Liver (tissue), 8 donors: ENCODE measurements at regions not wholly inside any gene's neighbourhood (a gene's known extent, or its start where the extent isn't known, plus 50 kb on each side); places are given as distances from the start of the nearest gene placed in this dataset.

Source experiments
- DNase-seq: peaks from one replicate; pipeline ENCODE4 v3.0.0-alpha.2; 2017; ENCODE audit warnings: low spot score
- H3K27ac ChIP-seq, 2 donors: one replicate each; pipeline ENCODE4 v1.7.0; 2013; ENCODE audit warnings: inconsistent platforms in 2 of 2, low read length in 2 of 2, control low read depth in 1 of 2, low read depth in 1 of 2, mild to moderate bottlenecking in 1 of 2
- H3K27me3 ChIP-seq, 4 donors: one replicate each; pipeline versions ENCODE4 v1.6.1 to v1.7.0; 2013; ENCODE audit warnings: low read length in 3 of 4, inconsistent platforms in 1 of 4, mild to moderate bottlenecking in 1 of 4, moderate library complexity in 1 of 4; ENCODE audit not compliant: control insufficient read depth in 4 of 4, insufficient read depth in 4 of 4
- H3K36me3 ChIP-seq, 4 donors: one replicate each; pipeline versions ENCODE4 v1.6.1 to v1.7.0; 2013; ENCODE audit warnings: low read length in 3 of 4, mild to moderate bottlenecking in 3 of 4, low read depth in 1 of 4, moderate library complexity in 1 of 4; ENCODE audit not compliant: control insufficient read depth in 4 of 4, insufficient read depth in 3 of 4
- H3K4me1 ChIP-seq, 4 donors: one replicate each; pipeline versions ENCODE4 v1.6.1 to v1.7.0; 2013; ENCODE audit warnings: low read length in 3 of 4, mild to moderate bottlenecking in 3 of 4, moderate library complexity in 1 of 4; ENCODE audit not compliant: control insufficient read depth in 4 of 4, insufficient read depth in 4 of 4
- H3K4me3 ChIP-seq, 3 donors: one replicate each; pipeline versions ENCODE4 v1.6.1 to v1.7.0; 2013; ENCODE audit warnings: low read length in 3 of 3, control low read depth in 1 of 3, low read depth in 1 of 3, mild to moderate bottlenecking in 1 of 3
- H3K9ac ChIP-seq, 2 donors: one replicate each; pipeline ENCODE4 v1.7.0; 2013; ENCODE audit warnings: low read length in 2 of 2, mild to moderate bottlenecking in 2 of 2, moderate library complexity in 2 of 2, control low read depth in 1 of 2, low read depth in 1 of 2
- H3K9me3 ChIP-seq, 4 donors: one replicate each; pipeline versions ENCODE4 v1.6.1 to v1.7.0; 2013; ENCODE audit warnings: low read length in 3 of 4; ENCODE audit not compliant: control insufficient read depth in 4 of 4
- CTCF ChIP-seq: fragments of 150-350 bp; IDR thresholded peaks from 2 replicates; pipeline ENCODE4 v1.5.1; 2017; ENCODE audit warnings: improper control_type of control experiment, low read depth, low read length; ENCODE audit not compliant: missing input control
- EGR1 ChIP-seq, 2 donors: IDR thresholded peaks; 2 replicates each; pipeline ENCODE4 v1.6.1; 2016 to 2018; ENCODE audit warnings: antibody characterized with exemption in 2 of 2, low read depth in 2 of 2
- FOXA1 ChIP-seq: IDR thresholded peaks from 2 replicates; pipeline ENCODE4 v1.6.1; 2016; ENCODE audit warnings: antibody characterized with exemption
- FOXA2 ChIP-seq: IDR thresholded peaks from 2 replicates; pipeline ENCODE4 v1.6.1; 2016; ENCODE audit warnings: antibody characterized with exemption
- GABPA ChIP-seq, 2 donors: IDR thresholded peaks in 1 of 2; conservative IDR thresholded peaks in 1 of 2; 2 replicates each; pipeline ENCODE4 v1.6.1; 2016; ENCODE audit warnings: antibody characterized with exemption in 2 of 2, mild to moderate bottlenecking in 1 of 2, moderate library complexity in 1 of 2
- HNF4A ChIP-seq, 2 donors: conservative IDR thresholded peaks; 2 replicates each; pipeline ENCODE4 v1.6.1; 2016; ENCODE audit warnings: antibody characterized with exemption in 2 of 2, mild to moderate bottlenecking in 2 of 2
- HNF4G ChIP-seq: IDR thresholded peaks from 2 replicates; pipeline ENCODE4 v1.6.1; 2016; ENCODE audit warnings: antibody characterized with exemption
- JUND ChIP-seq, 2 donors: IDR thresholded peaks; 2 replicates each; pipeline ENCODE4 v1.6.1; 2016; ENCODE audit warnings: antibody characterized with exemption in 2 of 2
- NR2F2 ChIP-seq: IDR thresholded peaks from 2 replicates; pipeline ENCODE4 v1.6.1; 2016; ENCODE audit warnings: antibody characterized with exemption
- RXRA ChIP-seq, 2 donors: IDR thresholded peaks; 2 replicates each; pipeline ENCODE4 v1.6.1; 2017 to 2018; ENCODE audit warnings: antibody characterized with exemption in 2 of 2, mild to moderate bottlenecking in 1 of 2
- SP1 ChIP-seq: IDR thresholded peaks from 2 replicates; pipeline ENCODE4 v1.6.1; 2018; ENCODE audit warnings: antibody characterized with exemption, mild to moderate bottlenecking
- TAF1 ChIP-seq: conservative IDR thresholded peaks from 2 replicates; pipeline ENCODE4 v1.6.1; 2016; ENCODE audit warnings: antibody characterized with exemption, mild to moderate bottlenecking
- YY1 ChIP-seq: IDR thresholded peaks from 2 replicates; pipeline ENCODE4 v1.6.1; 2016; ENCODE audit warnings: antibody characterized with exemption, mild to moderate bottlenecking
- WGBS: extraction: QIAGEN DNeasy Blood & Tissue Kit; methylation state at CpG from one replicate; pipeline ENCODE4 v1.1.7; 2013; 5-methylcytosine and 5-hydroxymethylcytosine counted together
- TF ChIP-seq, protein P1 (sequence below): IDR thresholded peaks from 2 replicates; pipeline ENCODE4 v1.6.1; 2016; ENCODE audit warnings: antibody characterized with exemption
- TF ChIP-seq, protein P2 (sequence below): IDR thresholded peaks from 2 replicates; pipeline ENCODE4 v1.6.1; 2016; ENCODE audit warnings: antibody characterized with exemption, mild to moderate bottlenecking
- TF ChIP-seq, protein P3 (sequence below): IDR thresholded peaks from 2 replicates; pipeline ENCODE4 v1.6.1; 2016; ENCODE audit warnings: antibody characterized with exemption
- donor health status: healthy.
- donor health status: healthy.
- donor health status: healthy.
- donor health status: healthy.
- donor health status: healthy.

DNA sequence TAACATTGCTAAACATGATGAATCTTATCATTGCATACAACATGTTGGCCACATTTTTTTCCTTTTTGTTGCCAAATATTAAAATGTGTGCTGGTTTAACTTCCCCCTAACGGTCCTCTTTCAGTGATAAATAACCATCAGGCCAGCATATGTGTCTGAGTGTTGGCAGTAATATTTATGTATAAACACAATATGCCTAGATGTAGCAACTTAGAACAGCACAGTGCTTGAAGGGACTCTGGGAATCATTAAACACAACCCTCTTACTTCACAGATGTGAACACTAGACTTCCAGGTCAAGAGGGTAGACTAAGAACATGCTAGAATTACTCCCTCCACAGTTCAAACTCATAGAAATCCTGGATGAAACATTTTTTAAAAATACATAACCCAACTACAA is 581.8 kb downstream of the PLPP3 start:
- no peak overlapping the region for H3K9ac ChIP-seq
- no peaks in the 10 kb centered on the region for H3K9me3 ChIP-seq
- 59% methylated on average over 1 of the region's 1 CpG for WGBS
- H3K27me3 ChIP-seq: no peaks in the 10 kb centered on the region
- no peaks in the 10 kb centered on the region for H3K4me1 ChIP-seq
- H3K36me3 ChIP-seq: no peaks in the 10 kb centered on the region
- H3K4me3 ChIP-seq: no peak overlapping the region
- DNase-seq: no peak
- TF ChIP-seq NR2F2 (peak; percentile 37), FOXA1 (no peak)
- H3K27ac ChIP-seq: no peak overlapping the region

DNA sequence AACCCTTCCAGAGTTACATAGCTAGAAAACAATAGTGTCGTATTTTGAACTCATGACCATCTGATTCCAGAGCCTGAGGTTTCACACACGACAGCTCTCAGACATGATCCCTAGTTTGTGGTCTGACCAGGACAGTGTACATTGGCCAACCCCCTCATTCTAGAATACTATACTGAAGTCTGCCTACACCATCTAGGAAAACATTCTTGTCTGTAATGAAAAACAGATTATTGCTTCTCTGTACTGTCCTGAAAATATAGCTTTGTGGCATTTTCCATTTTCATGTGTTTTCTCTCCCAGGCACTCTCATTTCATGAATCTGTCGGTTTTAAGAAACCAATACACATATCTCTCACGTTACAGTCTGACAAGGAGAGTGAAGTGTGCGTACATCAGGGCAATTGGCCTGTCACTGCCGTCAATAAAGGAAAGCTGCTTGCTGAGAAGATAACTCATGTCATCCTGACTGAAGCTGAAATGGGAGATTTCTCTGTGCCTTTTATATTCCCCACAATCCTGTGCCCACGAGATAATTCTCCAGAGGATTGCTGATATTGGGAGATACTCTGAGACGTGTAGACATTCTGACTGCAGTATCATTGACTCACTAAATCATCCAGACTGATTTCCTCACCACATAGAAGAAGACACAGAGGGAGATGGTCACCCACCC is 585.6 kb downstream of the PLPP3 start:
- H3K4me1 ChIP-seq: no peaks in the 10 kb centered on the region
- no peaks in the 10 kb centered on the region for H3K9me3 ChIP-seq
- H3K9ac ChIP-seq: no peak overlapping the region
- WGBS: 79% methylated on average over 8 of the region's 8 CpGs
- TF ChIP-seq FOXA2 (no peak), YY1 (no peak), RXRA (IDR thresholded peaks at IDR 0.05) (no peak), FOXA1 (no peak), HNF4A (conservative IDR thresholded peaks at IDR 0.05) (no peak), HNF4G (no peak), NR2F2 (no peak), SP1 (no peak), EGR1 (IDR thresholded peaks at IDR 0.05; ENCODE audit: low read depth in 2 of 2) (no peak), GABPA (IDR thresholded peaks at IDR 0.05 in 1 of 2, conservative IDR thresholded peaks at IDR 0.05 in 1 of 2) (no peak)
- TF ChIP-seq, protein P1, sequence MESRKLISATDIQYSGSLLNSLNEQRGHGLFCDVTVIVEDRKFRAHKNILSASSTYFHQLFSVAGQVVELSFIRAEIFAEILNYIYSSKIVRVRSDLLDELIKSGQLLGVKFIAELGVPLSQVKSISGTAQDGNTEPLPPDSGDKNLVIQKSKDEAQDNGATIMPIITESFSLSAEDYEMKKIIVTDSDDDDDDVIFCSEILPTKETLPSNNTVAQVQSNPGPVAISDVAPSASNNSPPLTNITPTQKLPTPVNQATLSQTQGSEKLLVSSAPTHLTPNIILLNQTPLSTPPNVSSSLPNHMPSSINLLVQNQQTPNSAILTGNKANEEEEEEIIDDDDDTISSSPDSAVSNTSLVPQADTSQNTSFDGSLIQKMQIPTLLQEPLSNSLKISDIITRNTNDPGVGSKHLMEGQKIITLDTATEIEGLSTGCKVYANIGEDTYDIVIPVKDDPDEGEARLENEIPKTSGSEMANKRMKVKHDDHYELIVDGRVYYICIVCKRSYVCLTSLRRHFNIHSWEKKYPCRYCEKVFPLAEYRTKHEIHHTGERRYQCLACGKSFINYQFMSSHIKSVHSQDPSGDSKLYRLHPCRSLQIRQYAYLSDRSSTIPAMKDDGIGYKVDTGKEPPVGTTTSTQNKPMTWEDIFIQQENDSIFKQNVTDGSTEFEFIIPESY: no peak
- TF ChIP-seq, protein P2, sequence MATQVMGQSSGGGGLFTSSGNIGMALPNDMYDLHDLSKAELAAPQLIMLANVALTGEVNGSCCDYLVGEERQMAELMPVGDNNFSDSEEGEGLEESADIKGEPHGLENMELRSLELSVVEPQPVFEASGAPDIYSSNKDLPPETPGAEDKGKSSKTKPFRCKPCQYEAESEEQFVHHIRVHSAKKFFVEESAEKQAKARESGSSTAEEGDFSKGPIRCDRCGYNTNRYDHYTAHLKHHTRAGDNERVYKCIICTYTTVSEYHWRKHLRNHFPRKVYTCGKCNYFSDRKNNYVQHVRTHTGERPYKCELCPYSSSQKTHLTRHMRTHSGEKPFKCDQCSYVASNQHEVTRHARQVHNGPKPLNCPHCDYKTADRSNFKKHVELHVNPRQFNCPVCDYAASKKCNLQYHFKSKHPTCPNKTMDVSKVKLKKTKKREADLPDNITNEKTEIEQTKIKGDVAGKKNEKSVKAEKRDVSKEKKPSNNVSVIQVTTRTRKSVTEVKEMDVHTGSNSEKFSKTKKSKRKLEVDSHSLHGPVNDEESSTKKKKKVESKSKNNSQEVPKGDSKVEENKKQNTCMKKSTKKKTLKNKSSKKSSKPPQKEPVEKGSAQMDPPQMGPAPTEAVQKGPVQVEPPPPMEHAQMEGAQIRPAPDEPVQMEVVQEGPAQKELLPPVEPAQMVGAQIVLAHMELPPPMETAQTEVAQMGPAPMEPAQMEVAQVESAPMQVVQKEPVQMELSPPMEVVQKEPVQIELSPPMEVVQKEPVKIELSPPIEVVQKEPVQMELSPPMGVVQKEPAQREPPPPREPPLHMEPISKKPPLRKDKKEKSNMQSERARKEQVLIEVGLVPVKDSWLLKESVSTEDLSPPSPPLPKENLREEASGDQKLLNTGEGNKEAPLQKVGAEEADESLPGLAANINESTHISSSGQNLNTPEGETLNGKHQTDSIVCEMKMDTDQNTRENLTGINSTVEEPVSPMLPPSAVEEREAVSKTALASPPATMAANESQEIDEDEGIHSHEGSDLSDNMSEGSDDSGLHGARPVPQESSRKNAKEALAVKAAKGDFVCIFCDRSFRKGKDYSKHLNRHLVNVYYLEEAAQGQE: no peak
- TF ChIP-seq, protein P3, sequence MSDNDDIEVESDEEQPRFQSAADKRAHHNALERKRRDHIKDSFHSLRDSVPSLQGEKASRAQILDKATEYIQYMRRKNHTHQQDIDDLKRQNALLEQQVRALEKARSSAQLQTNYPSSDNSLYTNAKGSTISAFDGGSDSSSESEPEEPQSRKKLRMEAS: no peak
- H3K27ac ChIP-seq: no peak overlapping the region
- H3K4me3 ChIP-seq: no peak overlapping the region
- DNase-seq: no peak
- no peaks in the 10 kb centered on the region for H3K36me3 ChIP-seq
- H3K27me3 ChIP-seq: no peaks in the 10 kb centered on the region

GRCh38 chr1:55990007-55990406 is 589.4 kb downstream of the PLPP3 start:
- Histone ChIP-seq H3K9me3 (no peaks in the 10 kb centered on the region), H3K4me3 (no peak overlapping the region), H3K4me1 (no peaks in the 10 kb centered on the region), H3K36me3 (no peaks in the 10 kb centered on the region), H3K27ac (no peak overlapping the region), H3K27me3 (no peaks in the 10 kb centered on the region), H3K9ac (no peak overlapping the region)
- DNase-seq: no peak
- TF ChIP-seq TAF1: no peak
- TF ChIP-seq SP1: no peak
- no peak for TF ChIP-seq GABPA (IDR thresholded peaks at IDR 0.05 in 1 of 2, conservative IDR thresholded peaks at IDR 0.05 in 1 of 2)
- no peak for TF ChIP-seq CTCF
- TF ChIP-seq JUND (IDR thresholded peaks at IDR 0.05): no peak
- TF ChIP-seq, protein P3: no peak
- TF ChIP-seq EGR1 (IDR thresholded peaks at IDR 0.05; ENCODE audit: low read depth in 2 of 2): no peak
- TF ChIP-seq NR2F2: no peak
- no peak for TF ChIP-seq YY1
- no peak for TF ChIP-seq HNF4G
- WGBS: 90% methylated on average over 3 of the region's 3 CpGs
